GM12878 (cell line): ENCODE measurements at regions not wholly inside any gene's neighbourhood (a gene's known extent, or its start where the extent isn't known, plus 50 kb on each side); places are given as distances from the start of the nearest gene placed in this dataset.
A peak's percentile ranks its signal among the peaks of the same experiment; 100 is the strongest.

Experiments used
- ATAC-seq: fragments of 200-7000 bp; cut with Tn5 transposase; 3 replicates; pipeline ENCODE4 v1.9.1; 2020; ENCODE audit warnings: mild to moderate bottlenecking, moderate library complexity
- BruUV-seq: library from RNA; stranded (reverse); fragments of 400-500 nt; replicated peaks from 2 replicates; lab custom pipeline; 2021; lab: Mats Ljungman, UMichigan
- CTCF ChIA-PET: fragments of 300-600 bp; sonication (Branson Sonifier 250); formaldehyde crosslinking; extraction: SDS; loops from one replicate; lab custom pipeline; 2021; ENCODE audit warnings: inconsistent platforms; lab: Yijun Ruan, JAX
- POLR2A ChIA-PET: fragments of 350-600 bp; formaldehyde crosslinking; extraction: SDS; loops from one replicate; lab custom pipeline; 2021; ENCODE audit warnings: inconsistent platforms; lab: Charles Lee
- RAD21 ChIA-PET: fragments of 300-600 bp; sonication (Branson Sonifier 250); formaldehyde crosslinking; loops from one replicate; lab custom pipeline; 2023; ENCODE audit warnings: antibody characterized with exemption; ENCODE audit not compliant: unreplicated experiment; lab: Charles Lee
- SMC1A ChIA-PET: fragments of 300-600 bp; sonication (Branson Sonifier 250); formaldehyde crosslinking; loops from one replicate; lab custom pipeline; 2023; ENCODE audit not compliant: unreplicated experiment, uncharacterized antibody; lab: Charles Lee
- DNase-seq: peaks from one replicate; pipeline ENCODE4 v3.0.0-alpha.2; 2011; ENCODE audit warnings: low read depth, low spot score
- FAIRE-seq: peaks from 3 replicates; lab custom pipeline; 2011; peaks lifted over from hg19 to GRCh38; lab: Jason Lieb, UNC
- H2AFZ ChIP-seq: 2 replicates; pipeline ENCODE4 v1.6.0; 2011; ENCODE audit warnings: low read depth, low read length, control low read depth; ENCODE audit not compliant: control insufficient read depth
- H3K27ac ChIP-seq: 2 replicates; pipeline ENCODE4 v1.5.1; 2011; ENCODE audit warnings: control low read depth; ENCODE audit not compliant: control insufficient read depth, insufficient read depth
- H3K27me3 ChIP-seq, 2 experiments: replicated peaks in 1 of 2; 2 replicates each; pipeline versions ENCODE4 v1.6.0 to v1.6.1; 2011; ENCODE audit warnings: low read length in 1 of 2; ENCODE audit not compliant: control insufficient read depth in 2 of 2, insufficient read depth in 2 of 2
- H3K36me3 ChIP-seq, 2 experiments: 2 replicates each; pipeline ENCODE4 v1.5.1; 2011; ENCODE audit warnings: low read length in 1 of 2; ENCODE audit not compliant: control insufficient read depth in 2 of 2, insufficient read depth in 2 of 2
- H3K4me1 ChIP-seq: 2 replicates; pipeline ENCODE4 v1.6.1; 2011; ENCODE audit warnings: mild to moderate bottlenecking, low read length, moderate library complexity, mixed read lengths; ENCODE audit not compliant: control insufficient read depth, insufficient read depth
- H3K4me2 ChIP-seq: 2 replicates; pipeline ENCODE4 v1.6.0; 2011; ENCODE audit warnings: control low read depth; ENCODE audit not compliant: control insufficient read depth, insufficient read depth
- H3K4me3 ChIP-seq: fragments of 200-600 bp; sonication (generic); 2 replicates; pipeline ENCODE4 v1.5.1; 2016
- H3K79me2 ChIP-seq: 2 replicates; pipeline ENCODE4 v1.6.0; 2011; ENCODE audit warnings: low read length; ENCODE audit not compliant: control insufficient read depth, insufficient read depth
- H3K9ac ChIP-seq: 2 replicates; pipeline ENCODE4 v1.8.0; 2011; ENCODE audit warnings: low read length, control low read depth, mixed read lengths; ENCODE audit not compliant: control insufficient read depth, insufficient read depth
- H3K9me3 ChIP-seq: replicated peaks from 3 replicates; pipeline ENCODE4 v1.5.1; 2011; ENCODE audit warnings: mild to moderate bottlenecking, low read length; ENCODE audit not compliant: control insufficient read depth, insufficient read depth
- H4K20me1 ChIP-seq: 2 replicates; pipeline ENCODE4 v1.6.0; 2011; ENCODE audit not compliant: control insufficient read depth, insufficient read depth
- EGR1 ChIP-seq, 2 experiments: IDR thresholded peaks; 1 replicate in 1 of 2; 2 replicates in 1 of 2; pipeline ENCODE4 v1.6.1; 2011 to 2012; ENCODE audit warnings: low read depth in 2 of 2, low read length in 2 of 2, borderline replicate concordance in 1 of 2, mild to moderate bottlenecking in 1 of 2, moderate library complexity in 1 of 2
- HDAC2 ChIP-seq: fragments of 200-600 bp; sonication (generic); IDR thresholded peaks from 2 replicates; pipeline ENCODE4 v1.6.1; 2017
- HDGF ChIP-seq: fragments of 450-650 bp; IDR thresholded peaks from 2 replicates; pipeline ENCODE4 v1.6.1; 2016; ENCODE audit warnings: antibody characterized with exemption
- KAT2A ChIP-seq: conservative IDR thresholded peaks from 2 replicates; pipeline ENCODE4 v1.6.1; 2011; ENCODE audit warnings: low read depth, low read length; ENCODE audit not compliant: control insufficient read depth
- NR2C2 ChIP-seq: IDR thresholded peaks from 2 replicates; pipeline ENCODE4 v1.6.1; 2011; ENCODE audit warnings: borderline replicate concordance, low read depth; ENCODE audit not compliant: control insufficient read depth, insufficient read length
- RAD21 ChIP-seq: IDR thresholded peaks from 2 replicates; pipeline ENCODE4 v1.6.1; 2011; ENCODE audit warnings: mild to moderate bottlenecking, low read depth, low read length, moderate library complexity; ENCODE audit not compliant: insufficient read depth
- RUNX3 ChIP-seq: IDR thresholded peaks from 2 replicates; pipeline ENCODE4 v1.6.1; 2012; ENCODE audit warnings: low read length, inconsistent platforms
- YY1 ChIP-seq: IDR thresholded peaks from 2 replicates; pipeline ENCODE4 v1.6.1; 2011; ENCODE audit warnings: low read depth, mild to moderate bottlenecking, low read length
- ZZZ3 ChIP-seq: IDR thresholded peaks from 2 replicates; pipeline ENCODE4 v1.6.1; 2011; ENCODE audit warnings: low read depth; ENCODE audit not compliant: control insufficient read depth, insufficient read length
- WGBS: methylation state at CpG from one replicate; pipeline ENCODE4 v1.1.6; 2016; ENCODE audit warnings: low lambda C conversion rate; ENCODE audit not compliant: insufficient replicate concordance, insufficient coverage; ENCODE audit errors: missing lambda C conversion rate; 5-methylcytosine and 5-hydroxymethylcytosine counted together
- in situ Hi-C: fragments of 300-500 bp; cut with MboI; formaldehyde crosslinking; loops from 9 replicates; pipeline ENCODE4 v1.14.3; 2018; ENCODE audit warnings: mixed read lengths
- intact Hi-C: fragments of 100-400 bp; cut with micrococcal nuclease; formaldehyde crosslinking; loops from one replicate; pipeline ENCODE4 v1.14.2; 2022; ENCODE audit not compliant: unreplicated experiment
- TF ChIP-seq, protein P1 (sequence below), 3 experiments: IDR thresholded peaks in 2 of 3; conservative IDR thresholded peaks in 1 of 3; 2 replicates each; pipeline ENCODE4 v1.5.1; 2011; ENCODE audit warnings: low read depth in 3 of 3, low read length in 3 of 3, mild to moderate bottlenecking in 3 of 3, control low read depth in 2 of 3, moderate library complexity in 2 of 3, inconsistent platforms in 1 of 3, mixed read lengths in 1 of 3; ENCODE audit not compliant: control insufficient read depth in 2 of 3, insufficient read depth in 1 of 3; ENCODE audit errors: extremely low read depth in 1 of 3
- TF ChIP-seq, protein P2 (sequence below): IDR thresholded peaks from 2 replicates; pipeline ENCODE4 v1.6.1; 2012; ENCODE audit warnings: low read length, inconsistent platforms
- TF ChIP-seq, protein P3 (sequence below): fragments of 150-350 bp; IDR thresholded peaks from 2 replicates; pipeline ENCODE4 v1.6.1; 2016; ENCODE audit warnings: low read depth, low read length

DNA sequence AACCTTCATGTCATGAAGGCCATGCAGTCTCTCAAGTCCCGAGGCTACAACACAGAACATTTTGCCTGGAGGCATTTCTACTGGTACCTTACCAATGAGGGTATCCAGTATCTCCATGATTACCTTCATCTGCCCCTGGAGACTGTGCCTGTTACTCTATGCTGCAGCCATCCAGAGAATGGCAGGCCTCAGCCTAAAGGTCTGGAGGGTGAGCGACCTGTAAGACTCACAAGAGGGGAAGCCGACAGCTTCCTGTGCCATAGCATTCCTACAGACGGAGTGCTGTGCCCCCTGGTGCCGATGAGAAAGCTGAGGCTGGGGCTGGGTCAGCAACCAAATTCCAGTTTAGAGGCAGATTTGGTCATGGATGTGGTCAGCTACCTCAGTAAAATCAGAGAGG, 51.3 kb upstream of the CADPS start:
- FAIRE-seq = no peak
- in situ Hi-C loops = no loop called here
- TF ChIP-seq RAD21 (0 out of 2 replicates have a peak, but pooled peaks have one; percentile 14), EGR1 (IDR thresholded peaks at IDR 0.05; ENCODE audit: borderline replicate concordance in 1 of 2, low read depth in 2 of 2, low read length in 2 of 2) (no peak), ZZZ3 (no peak)
- TF ChIP-seq, protein P1, sequence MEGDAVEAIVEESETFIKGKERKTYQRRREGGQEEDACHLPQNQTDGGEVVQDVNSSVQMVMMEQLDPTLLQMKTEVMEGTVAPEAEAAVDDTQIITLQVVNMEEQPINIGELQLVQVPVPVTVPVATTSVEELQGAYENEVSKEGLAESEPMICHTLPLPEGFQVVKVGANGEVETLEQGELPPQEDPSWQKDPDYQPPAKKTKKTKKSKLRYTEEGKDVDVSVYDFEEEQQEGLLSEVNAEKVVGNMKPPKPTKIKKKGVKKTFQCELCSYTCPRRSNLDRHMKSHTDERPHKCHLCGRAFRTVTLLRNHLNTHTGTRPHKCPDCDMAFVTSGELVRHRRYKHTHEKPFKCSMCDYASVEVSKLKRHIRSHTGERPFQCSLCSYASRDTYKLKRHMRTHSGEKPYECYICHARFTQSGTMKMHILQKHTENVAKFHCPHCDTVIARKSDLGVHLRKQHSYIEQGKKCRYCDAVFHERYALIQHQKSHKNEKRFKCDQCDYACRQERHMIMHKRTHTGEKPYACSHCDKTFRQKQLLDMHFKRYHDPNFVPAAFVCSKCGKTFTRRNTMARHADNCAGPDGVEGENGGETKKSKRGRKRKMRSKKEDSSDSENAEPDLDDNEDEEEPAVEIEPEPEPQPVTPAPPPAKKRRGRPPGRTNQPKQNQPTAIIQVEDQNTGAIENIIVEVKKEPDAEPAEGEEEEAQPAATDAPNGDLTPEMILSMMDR (IDR thresholded peaks at IDR 0.05 in 2 of 3, conservative IDR thresholded peaks at IDR 0.05 in 1 of 3; ENCODE audit: control insufficient read depth in 2 of 3, extremely low read depth in 1 of 3, insufficient read depth in 1 of 3, low read depth in 3 of 3, low read length in 3 of 3) = 0 out of 6 replicates have a peak, but pooled peaks of 1 of the 3 experiments have one; percentile 8
- TF ChIP-seq, all 136 proteins: peak for 2
- no peaks in the 10 kb centered on the region for H3K79me2 ChIP-seq
- H3K27me3 ChIP-seq = no peaks in the 10 kb centered on the region
- 62% methylated on average over 5 of the region's 5 CpGs for WGBS
- intact Hi-C loops = no loop called here
- no peaks in the 10 kb centered on the region for H3K4me1 ChIP-seq
- H2AFZ ChIP-seq = no peak overlapping the region
- RAD21 ChIA-PET = no interaction called here
- H3K4me3 ChIP-seq = no peak overlapping the region
- DNase-seq (no peak), ATAC-seq (no peak)
- H3K9me3 ChIP-seq = no peaks in the 10 kb centered on the region
- no peak overlapping the region for H3K27ac ChIP-seq
- H3K36me3 ChIP-seq = no peaks in the 10 kb centered on the region
- CTCF ChIA-PET = interaction anchor here (0.6 kb wide), 1 partner anchor 260 kb away, joined by 3 read pairs; no protein-coding TSS in a partner anchor
- H4K20me1 ChIP-seq = no peaks in the 10 kb centered on the region
- H3K4me2 ChIP-seq = no peak overlapping the region
- H3K9ac ChIP-seq = no peak overlapping the region
- POLR2A ChIA-PET = no interaction called here
- SMC1A ChIA-PET = no interaction called here
- no TSS peak for BruUV-seq

DNA sequence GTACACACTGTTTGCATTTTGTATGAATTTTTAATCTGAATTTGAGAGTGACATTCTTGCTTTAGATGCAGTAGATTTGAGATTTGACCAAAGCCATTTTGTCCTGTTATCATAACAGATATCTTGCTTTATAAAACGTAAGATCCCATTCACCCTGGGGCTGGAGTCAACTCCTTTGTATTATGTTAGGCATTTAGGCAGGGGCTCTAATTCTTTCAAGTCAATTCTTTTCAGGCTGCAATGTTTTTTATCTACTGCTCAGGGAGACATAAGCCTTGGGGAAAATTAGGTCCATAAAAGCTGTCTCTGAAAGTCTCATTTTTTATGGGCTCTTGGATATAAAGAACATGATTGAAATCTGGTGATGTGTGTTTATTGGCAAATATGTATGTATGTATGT, 53.0 kb upstream of the CADPS start:
- intact Hi-C loops (no loop called here), in situ Hi-C loops (no loop called here)
- Histone ChIP-seq H2AFZ (no peak overlapping the region), H3K4me3 (no peak overlapping the region), H3K9me3 (no peaks in the 10 kb centered on the region), H3K27ac (no peak overlapping the region), H3K36me3 (no peaks in the 10 kb centered on the region), H3K4me2 (no peak overlapping the region), H4K20me1 (no peaks in the 10 kb centered on the region), H3K27me3 (no peaks in the 10 kb centered on the region), H3K9ac (no peak overlapping the region), H3K4me1 (no peaks in the 10 kb centered on the region), H3K79me2 (no peaks in the 10 kb centered on the region)
- ATAC-seq = no peak
- WGBS = 6% methylated on average over 1 of the region's 1 CpG
- ChIA-PET POLR2A (no interaction called here), SMC1A (no interaction called here), RAD21 (no interaction called here), CTCF (no interaction called here)
- DNase-seq = no peak
- no TSS peak for BruUV-seq
- FAIRE-seq = no peak
- TF ChIP-seq HDGF (no peak), RUNX3 (no peak), HDAC2 (no peak), NR2C2 (no peak), YY1 (no peak), KAT2A (no peak)
- TF ChIP-seq, protein P2, sequence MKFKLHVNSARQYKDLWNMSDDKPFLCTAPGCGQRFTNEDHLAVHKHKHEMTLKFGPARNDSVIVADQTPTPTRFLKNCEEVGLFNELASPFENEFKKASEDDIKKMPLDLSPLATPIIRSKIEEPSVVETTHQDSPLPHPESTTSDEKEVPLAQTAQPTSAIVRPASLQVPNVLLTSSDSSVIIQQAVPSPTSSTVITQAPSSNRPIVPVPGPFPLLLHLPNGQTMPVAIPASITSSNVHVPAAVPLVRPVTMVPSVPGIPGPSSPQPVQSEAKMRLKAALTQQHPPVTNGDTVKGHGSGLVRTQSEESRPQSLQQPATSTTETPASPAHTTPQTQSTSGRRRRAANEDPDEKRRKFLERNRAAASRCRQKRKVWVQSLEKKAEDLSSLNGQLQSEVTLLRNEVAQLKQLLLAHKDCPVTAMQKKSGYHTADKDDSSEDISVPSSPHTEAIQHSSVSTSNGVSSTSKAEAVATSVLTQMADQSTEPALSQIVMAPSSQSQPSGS = no peak
- TF ChIP-seq, protein P3, sequence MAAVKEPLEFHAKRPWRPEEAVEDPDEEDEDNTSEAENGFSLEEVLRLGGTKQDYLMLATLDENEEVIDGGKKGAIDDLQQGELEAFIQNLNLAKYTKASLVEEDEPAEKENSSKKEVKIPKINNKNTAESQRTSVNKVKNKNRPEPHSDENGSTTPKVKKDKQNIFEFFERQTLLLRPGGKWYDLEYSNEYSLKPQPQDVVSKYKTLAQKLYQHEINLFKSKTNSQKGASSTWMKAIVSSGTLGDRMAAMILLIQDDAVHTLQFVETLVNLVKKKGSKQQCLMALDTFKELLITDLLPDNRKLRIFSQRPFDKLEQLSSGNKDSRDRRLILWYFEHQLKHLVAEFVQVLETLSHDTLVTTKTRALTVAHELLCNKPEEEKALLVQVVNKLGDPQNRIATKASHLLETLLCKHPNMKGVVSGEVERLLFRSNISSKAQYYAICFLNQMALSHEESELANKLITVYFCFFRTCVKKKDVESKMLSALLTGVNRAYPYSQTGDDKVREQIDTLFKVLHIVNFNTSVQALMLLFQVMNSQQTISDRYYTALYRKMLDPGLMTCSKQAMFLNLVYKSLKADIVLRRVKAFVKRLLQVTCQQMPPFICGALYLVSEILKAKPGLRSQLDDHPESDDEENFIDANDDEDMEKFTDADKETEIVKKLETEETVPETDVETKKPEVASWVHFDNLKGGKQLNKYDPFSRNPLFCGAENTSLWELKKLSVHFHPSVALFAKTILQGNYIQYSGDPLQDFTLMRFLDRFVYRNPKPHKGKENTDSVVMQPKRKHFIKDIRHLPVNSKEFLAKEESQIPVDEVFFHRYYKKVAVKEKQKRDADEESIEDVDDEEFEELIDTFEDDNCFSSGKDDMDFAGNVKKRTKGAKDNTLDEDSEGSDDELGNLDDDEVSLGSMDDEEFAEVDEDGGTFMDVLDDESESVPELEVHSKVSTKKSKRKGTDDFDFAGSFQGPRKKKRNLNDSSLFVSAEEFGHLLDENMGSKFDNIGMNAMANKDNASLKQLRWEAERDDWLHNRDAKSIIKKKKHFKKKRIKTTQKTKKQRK = no peak
